Endothelial cell of umbilical vein (primary cell): ENCODE measurements at regions not wholly inside any gene's neighbourhood (a gene's known extent, or its start where the extent isn't known, plus 50 kb on each side); places are given as distances from the start of the nearest gene placed in this dataset.

Experiments used
- BruUV-seq: library from RNA; stranded (reverse); fragments of 400-500 nt; replicated peaks from 2 replicates; lab custom pipeline; 2021; lab: Mats Ljungman, UMichigan
- CTCF ChIA-PET: fragments of 300-600, 350-600 bp; sonication (Branson Sonifier 250); formaldehyde crosslinking; loops from one replicate; lab custom pipeline; 2021; ENCODE audit warnings: antibody characterized with exemption, inconsistent platforms; lab: Charles Lee
- POLR2A ChIA-PET: fragments of 300-600, 350-600 bp; sonication (Branson Sonifier 250); formaldehyde crosslinking; loops from one replicate; lab custom pipeline; 2021; ENCODE audit warnings: antibody characterized with exemption, inconsistent platforms; lab: Charles Lee
- DNase-seq: peaks from one replicate; pipeline ENCODE4 v3.0.0-alpha.2; 2011; ENCODE audit warnings: low read depth, low spot score
- FAIRE-seq: peaks from 2 replicates; lab custom pipeline; 2011; peaks lifted over from hg19 to GRCh38; lab: Jason Lieb, UNC
- H2AFZ ChIP-seq: 2 replicates; pipeline ENCODE4 v1.6.0; 2012; ENCODE audit warnings: low read depth, low read length, control low read depth, inconsistent platforms
- H3K27ac ChIP-seq: 2 replicates; pipeline ENCODE4 v1.5.1; 2011; ENCODE audit warnings: low read depth, mild to moderate bottlenecking, control low read depth, low read length, moderate library complexity; ENCODE audit not compliant: insufficient read depth
- H3K27me3 ChIP-seq, 2 experiments: 2 replicates each; pipeline versions ENCODE4 v1.6.0 to v1.6.1; 2011; ENCODE audit warnings: low read length in 2 of 2, mixed read lengths in 1 of 2; ENCODE audit not compliant: control insufficient read depth in 2 of 2, insufficient read depth in 2 of 2
- H3K36me3 ChIP-seq, 2 experiments: 2 replicates in 1 of 2; 3 replicates in 1 of 2; pipeline ENCODE4 v1.5.1; 2011; ENCODE audit warnings: low read length in 2 of 2, mild to moderate bottlenecking in 1 of 2, moderate library complexity in 1 of 2; ENCODE audit not compliant: control insufficient read depth in 2 of 2, insufficient read depth in 2 of 2; ENCODE audit errors: extremely low read depth in 1 of 2
- H3K4me1 ChIP-seq: 3 replicates; pipeline ENCODE4 v1.5.1; 2011; ENCODE audit warnings: mild to moderate bottlenecking, low read length; ENCODE audit not compliant: control insufficient read depth, insufficient read depth; ENCODE audit errors: extremely low read depth
- H3K4me2 ChIP-seq: 2 replicates; pipeline ENCODE4 v1.6.1; 2011; ENCODE audit warnings: low read length, control low read depth, mixed read lengths; ENCODE audit not compliant: insufficient read depth
- H3K4me3 ChIP-seq, 3 experiments: fragments of 200-600 bp in 1 of 3; sonication (generic), shearing (Covaris generic) in 1 of 3; replicated peaks in 1 of 3; 2 replicates each; pipeline ENCODE4 v1.5.1; 2011 to 2016; ENCODE audit warnings: control low read depth in 3 of 3, low read length in 3 of 3, mild to moderate bottlenecking in 2 of 3, inconsistent platforms in 1 of 3, low read depth in 1 of 3, moderate library complexity in 1 of 3; ENCODE audit not compliant: insufficient read depth in 1 of 3
- H3K79me2 ChIP-seq: 2 replicates; pipeline ENCODE4 v1.6.0; 2012; ENCODE audit warnings: low read length, inconsistent platforms; ENCODE audit not compliant: control insufficient read depth, insufficient read depth
- H3K9ac ChIP-seq: replicated peaks from 2 replicates; pipeline ENCODE3; 2011; ENCODE audit warnings: low read length, control low read depth; ENCODE audit not compliant: insufficient read depth; ENCODE audit errors: extremely low read depth
- H3K9me1 ChIP-seq: replicated peaks from 3 replicates; pipeline ENCODE4 v1.6.0; 2011; ENCODE audit warnings: mild to moderate bottlenecking, low read length; ENCODE audit not compliant: control insufficient read depth, insufficient read depth; ENCODE audit errors: extremely low read depth
- H3K9me3 ChIP-seq: replicated peaks from 2 replicates; pipeline ENCODE4 v1.5.1; 2012; ENCODE audit warnings: low read length, inconsistent platforms; ENCODE audit not compliant: control insufficient read depth, insufficient read depth
- H4K20me1 ChIP-seq: replicated peaks from 2 replicates; pipeline ENCODE3; 2011; ENCODE audit warnings: mild to moderate bottlenecking, low read length; ENCODE audit not compliant: control insufficient read depth, insufficient read depth; ENCODE audit errors: extremely low read depth
- EZH2 ChIP-seq: IDR thresholded peaks from 2 replicates; pipeline ENCODE4 v1.6.1; 2012; ENCODE audit warnings: borderline replicate concordance, low read depth, mild to moderate bottlenecking, moderate library complexity, low read length, inconsistent platforms; ENCODE audit not compliant: severe bottlenecking
- dilution Hi-C: fragments of 300-500 bp; cut with MboI; formaldehyde crosslinking; loops from one replicate; pipeline ENCODE4 v1.15.0; 2019; ENCODE audit warnings: low sequenced_read_pairs; ENCODE audit not compliant: extremely low pct_ligation_motif_present
- intact Hi-C: fragments of 100-400 bp; cut with micrococcal nuclease; formaldehyde crosslinking; loops from one replicate; pipeline ENCODE4 v1.10.0; 2022
- TF ChIP-seq, protein P1 (sequence below), 2 donors: IDR thresholded peaks; 1 replicate in 1 of 2; 2 replicates in 1 of 2; pipeline ENCODE4 v1.5.1; 2011; ENCODE audit warnings: low read length in 2 of 2, mild to moderate bottlenecking in 2 of 2, moderate library complexity in 2 of 2, control low read depth in 1 of 2, inconsistent platforms in 1 of 2, low read depth in 1 of 2; ENCODE audit not compliant: insufficient read depth in 1 of 2; ENCODE audit errors: extremely low read depth in 1 of 2

DNA sequence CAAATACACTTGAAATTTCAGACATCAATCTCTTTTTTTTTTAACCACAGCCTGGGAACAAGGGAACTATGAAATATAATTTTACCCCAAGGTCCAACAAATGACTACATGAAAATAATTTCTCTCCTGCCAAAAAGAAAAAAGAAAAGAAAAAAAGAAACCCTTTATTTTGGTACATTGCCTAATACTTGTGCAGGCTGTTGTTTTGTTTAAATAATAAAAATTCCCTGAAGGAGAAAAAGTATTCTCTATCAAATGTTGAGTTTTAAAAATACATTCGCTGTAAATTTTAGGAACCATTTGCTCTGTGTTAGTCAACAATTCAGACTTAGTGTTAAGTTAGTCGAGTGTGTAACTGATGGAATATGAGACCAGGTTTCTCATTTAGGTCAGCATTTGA lies 155.4 kb downstream of the PRDM6 start:
- ChIA-PET POLR2A (no interaction called here), CTCF (no interaction called here)
- Histone ChIP-seq H3K27ac (no peak overlapping the region), H3K36me3 (no peaks in the 10 kb centered on the region), H3K9me1 (no peaks in the 10 kb centered on the region), H3K4me2 (no peak overlapping the region), H3K9ac (no peak overlapping the region), H3K4me3 (no peak overlapping the region), H3K4me1 (no peaks in the 10 kb centered on the region), H3K9me3 (no peaks in the 10 kb centered on the region), H3K79me2 (no peaks in the 10 kb centered on the region), H2AFZ (no peak overlapping the region), H3K27me3 (no peaks in the 10 kb centered on the region), H4K20me1 (no peaks in the 10 kb centered on the region)
- FAIRE-seq (no peak), DNase-seq (no peak)
- dilution Hi-C loops = no loop called here
- TF ChIP-seq, protein P1, sequence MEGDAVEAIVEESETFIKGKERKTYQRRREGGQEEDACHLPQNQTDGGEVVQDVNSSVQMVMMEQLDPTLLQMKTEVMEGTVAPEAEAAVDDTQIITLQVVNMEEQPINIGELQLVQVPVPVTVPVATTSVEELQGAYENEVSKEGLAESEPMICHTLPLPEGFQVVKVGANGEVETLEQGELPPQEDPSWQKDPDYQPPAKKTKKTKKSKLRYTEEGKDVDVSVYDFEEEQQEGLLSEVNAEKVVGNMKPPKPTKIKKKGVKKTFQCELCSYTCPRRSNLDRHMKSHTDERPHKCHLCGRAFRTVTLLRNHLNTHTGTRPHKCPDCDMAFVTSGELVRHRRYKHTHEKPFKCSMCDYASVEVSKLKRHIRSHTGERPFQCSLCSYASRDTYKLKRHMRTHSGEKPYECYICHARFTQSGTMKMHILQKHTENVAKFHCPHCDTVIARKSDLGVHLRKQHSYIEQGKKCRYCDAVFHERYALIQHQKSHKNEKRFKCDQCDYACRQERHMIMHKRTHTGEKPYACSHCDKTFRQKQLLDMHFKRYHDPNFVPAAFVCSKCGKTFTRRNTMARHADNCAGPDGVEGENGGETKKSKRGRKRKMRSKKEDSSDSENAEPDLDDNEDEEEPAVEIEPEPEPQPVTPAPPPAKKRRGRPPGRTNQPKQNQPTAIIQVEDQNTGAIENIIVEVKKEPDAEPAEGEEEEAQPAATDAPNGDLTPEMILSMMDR (IDR thresholded peaks at IDR 0.05; ENCODE audit: extremely low read depth in 1 of 2, insufficient read depth in 1 of 2, low read depth in 1 of 2, low read length in 2 of 2) = no peak
- no peak for TF ChIP-seq EZH2
- intact Hi-C loops = no loop called here
- BruUV-seq = no TSS peak
